ENCODE measurements at regions not wholly inside any gene's neighbourhood (a gene's known extent, or its start where the extent isn't known, plus 50 kb on each side); places are given as distances from the start of the nearest gene placed in this dataset.

- no peak for TF ChIP-seq CHD7 (IDR thresholded peaks at IDR 0.05; ENCODE audit: insufficient replicate concordance, low read length)
- TF ChIP-seq SUZ12 (IDR thresholded peaks at IDR 0.05; ENCODE audit: low read length): no peak
- no peak for TF ChIP-seq POU5F1 (IDR thresholded peaks at IDR 0.05; ENCODE audit: low read depth, low read length)
- no peak for TF ChIP-seq CHD2 (IDR thresholded peaks at IDR 0.05; ENCODE audit: low read length)
- TF ChIP-seq NRF1 (IDR thresholded peaks at IDR 0.05; ENCODE audit: low read depth, low read length): no peak
- no peak for TF ChIP-seq ZNF274 (IDR thresholded peaks at IDR 0.05; ENCODE audit: borderline replicate concordance, extremely low read depth, low read length)
- no peak for TF ChIP-seq BACH1 (IDR thresholded peaks at IDR 0.05; ENCODE audit: low read length)
- TF ChIP-seq GTF2F1 (IDR thresholded peaks at IDR 0.05; ENCODE audit: borderline replicate concordance, low read depth, low read length): no peak
- TF ChIP-seq RXRA (IDR thresholded peaks at IDR 0.05; ENCODE audit: insufficient read depth, low read depth, low read length): no peak
- no peak for TF ChIP-seq BCL11A (IDR thresholded peaks at IDR 0.05; ENCODE audit: low read depth in 2 of 2, low read length in 2 of 2)
- TF ChIP-seq TEAD4 (IDR thresholded peaks at IDR 0.05; ENCODE audit: low read depth, low read length): no peak
- TF ChIP-seq MAFK (IDR thresholded peaks at IDR 0.05; ENCODE audit: low read depth, low read length): no peak
- TF ChIP-seq SAP30 (IDR thresholded peaks at IDR 0.05; ENCODE audit: insufficient read depth, insufficient replicate concordance, low read length): no peak
Measured at GRCh38 chr4:173675446-173675845, 145.4 kb upstream of the HAND2 start (continued).
